ENCODE measurements at regions not wholly inside any gene's neighbourhood (a gene's known extent, or its start where the extent isn't known, plus 50 kb on each side); places are given as distances from the start of the nearest gene placed in this dataset.
A peak's percentile ranks its signal among the peaks of the same experiment; 100 is the strongest.

GRCh38 chr2:145235312-145235711, 715.4 kb upstream of the ZEB2 start:
- Mint-ChIP-seq H3K27ac (peak overlapping the region in 1 of 3 experiments; percentile 37; a peak in 1 of 7 replicates), H3K27me3 (ENCODE audit: low read depth) (no peaks in the 10 kb centered on the region), H3K36me3 (ENCODE audit: insufficient read depth in 1 of 3, low read depth in 3 of 3) (no peaks in the 10 kb centered on the region), H3K9me3 (no peaks in the 10 kb centered on the region), H3K4me1 (peaks cover 14 to 15% of the 10 kb centered on the region in 2 experiments), H3K4me3 (no peak overlapping the region)
- H2BK15ac ChIP-seq (ENCODE audit: low read depth, low read length): no peak overlapping the region
- no peaks in the 10 kb centered on the region for H3K23me2 ChIP-seq (ENCODE audit: insufficient read length, low read depth, low read length, poor library complexity, severe bottlenecking)
- no peaks in the 10 kb centered on the region for H3K4me1 ChIP-seq (ENCODE audit: insufficient read depth, low read length)
- no peak overlapping the region for H3T11ph ChIP-seq (ENCODE audit: low read length)
- no peak overlapping the region for H2AK5ac ChIP-seq (ENCODE audit: insufficient read length, low read length)
- no peak overlapping the region for H2BK20ac ChIP-seq (ENCODE audit: low read depth, low read length, poor library complexity, severe bottlenecking)
- no peak overlapping the region for H3K23ac ChIP-seq (ENCODE audit: insufficient read length, low read depth, low read length)
- DNase-seq: no peak
- no peak overlapping the region for H3K14ac ChIP-seq (ENCODE audit: insufficient read depth, low read length)
- no peaks in the 10 kb centered on the region for H3K27me3 ChIP-seq (ENCODE audit: insufficient read depth, low read length)
- no peak overlapping the region for H3K56ac ChIP-seq (ENCODE audit: insufficient read length, low read depth, low read length)
- no peaks in the 10 kb centered on the region for H3K79me2 ChIP-seq (ENCODE audit: insufficient read depth, low read length)
- TF ChIP-seq, protein P1, sequence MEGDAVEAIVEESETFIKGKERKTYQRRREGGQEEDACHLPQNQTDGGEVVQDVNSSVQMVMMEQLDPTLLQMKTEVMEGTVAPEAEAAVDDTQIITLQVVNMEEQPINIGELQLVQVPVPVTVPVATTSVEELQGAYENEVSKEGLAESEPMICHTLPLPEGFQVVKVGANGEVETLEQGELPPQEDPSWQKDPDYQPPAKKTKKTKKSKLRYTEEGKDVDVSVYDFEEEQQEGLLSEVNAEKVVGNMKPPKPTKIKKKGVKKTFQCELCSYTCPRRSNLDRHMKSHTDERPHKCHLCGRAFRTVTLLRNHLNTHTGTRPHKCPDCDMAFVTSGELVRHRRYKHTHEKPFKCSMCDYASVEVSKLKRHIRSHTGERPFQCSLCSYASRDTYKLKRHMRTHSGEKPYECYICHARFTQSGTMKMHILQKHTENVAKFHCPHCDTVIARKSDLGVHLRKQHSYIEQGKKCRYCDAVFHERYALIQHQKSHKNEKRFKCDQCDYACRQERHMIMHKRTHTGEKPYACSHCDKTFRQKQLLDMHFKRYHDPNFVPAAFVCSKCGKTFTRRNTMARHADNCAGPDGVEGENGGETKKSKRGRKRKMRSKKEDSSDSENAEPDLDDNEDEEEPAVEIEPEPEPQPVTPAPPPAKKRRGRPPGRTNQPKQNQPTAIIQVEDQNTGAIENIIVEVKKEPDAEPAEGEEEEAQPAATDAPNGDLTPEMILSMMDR (conservative IDR thresholded peaks at IDR 0.05): no peak
- H2AFZ ChIP-seq (ENCODE audit: low read length): no peak overlapping the region
- no peak overlapping the region for H4K91ac ChIP-seq (ENCODE audit: insufficient read length, low read depth, low read length)
- H2BK120ac ChIP-seq (ENCODE audit: low read depth, low read length, poor library complexity, severe bottlenecking): no peak overlapping the region
- no peak overlapping the region for H3K27ac ChIP-seq (ENCODE audit: insufficient read length, low read depth, low read length)
- no peak overlapping the region for H3K9ac ChIP-seq (ENCODE audit: extremely low read depth, insufficient read length, low read length)
- no peaks in the 10 kb centered on the region for H3K79me1 ChIP-seq (ENCODE audit: insufficient read depth, low read depth, low read length, poor library complexity, severe bottlenecking)
- no peak overlapping the region for H3K4ac ChIP-seq (ENCODE audit: low read depth, low read length)
- no peak overlapping the region for H2BK5ac ChIP-seq (ENCODE audit: insufficient read length, low read length)
- H2BK12ac ChIP-seq (ENCODE audit: insufficient read length, low read depth, low read length): no peak overlapping the region
- no peak overlapping the region for H4K8ac ChIP-seq (replicated peaks; ENCODE audit: insufficient read length, low read depth, low read length)
- no peak overlapping the region for H4K5ac ChIP-seq (ENCODE audit: insufficient read length, low read depth, low read length)
- no peak overlapping the region for H3K18ac ChIP-seq (ENCODE audit: insufficient read length, low read depth, low read length)
- H3K4me2 ChIP-seq (ENCODE audit: insufficient read depth, insufficient read length, low read length): no peak overlapping the region
- H4K20me1 ChIP-seq (ENCODE audit: control insufficient read depth, insufficient read depth, insufficient read length): no peaks in the 10 kb centered on the region
- no CpG with 5 or more reads among the region's 2 CpGs for WGBS (ENCODE audit: extremely low coverage, insufficient read length, low lambda C conversion rate)
- H3K9me3 ChIP-seq (ENCODE audit: control insufficient read depth, low read depth, low read length): no peaks in the 10 kb centered on the region
